ENCODE measurements at regions not wholly inside any gene's neighbourhood (a gene's known extent, or its start where the extent isn't known, plus 50 kb on each side); places are given as distances from the start of the nearest gene placed in this dataset.

- TF ChIP-seq CTCF (IDR thresholded peaks at IDR 0.05) = no peak
- no peak for TF ChIP-seq POLR2A (IDR thresholded peaks at IDR 0.05)
Measured at GRCh38 chr15:95715116-95715903, 615.2 kb upstream of the NR2F2 start.

All from body of pancreas (tissue), 4 donors.